Neural progenitor cell (in vitro differentiated cells): ENCODE measurements at regions not wholly inside any gene's neighbourhood (a gene's known extent, or its start where the extent isn't known, plus 50 kb on each side); places are given as distances from the start of the nearest gene placed in this dataset.
"Not testable (repeated sequence)": the region's sequence is repeated elsewhere in the genome, so short reads cannot be mapped to it uniquely, and the experiment has no call there.

Experiments
- CTCF ChIP-seq: fragments of 200-600 bp; sonication (generic); IDR thresholded peaks from 2 replicates; pipeline ENCODE4 v1.5.1; 2017; ENCODE audit warnings: antibody characterized with exemption, mild to moderate bottlenecking
- EZH2phosphoT487 ChIP-seq: fragments of 200-600 bp; sonication (generic); IDR thresholded peaks from 2 replicates; pipeline ENCODE4 v1.6.1; 2017; ENCODE audit warnings: antibody characterized with exemption

- peak; percentile 34 for TF ChIP-seq CTCF
- not testable (repeated sequence) for TF ChIP-seq EZH2phosphoT487
Measured at GRCh38 chr13:46455924-46456323, 68.9 kb upstream of the RUBCNL start.
